PC-3 (cell line): ENCODE measurements at regions not wholly inside any gene's neighbourhood (a gene's known extent, or its start where the extent isn't known, plus 50 kb on each side); places are given as distances from the start of the nearest gene placed in this dataset.

Experiments
- ATAC-seq: fragments of 200-7000 bp; cut with Tn5 transposase; 2 replicates; pipeline ENCODE4 v1.9.1; 2020; ENCODE audit warnings: mild to moderate bottlenecking, moderate library complexity
- BruUV-seq: library from RNA; stranded (reverse); fragments of 400-500 nt; replicated peaks from 2 replicates; lab custom pipeline; 2021; lab: Mats Ljungman, UMichigan
- CTCF ChIA-PET: fragments of 300-600 bp; sonication (Branson Sonifier 250); formaldehyde crosslinking; loops from one replicate; lab custom pipeline; 2022; ENCODE audit warnings: antibody characterized with exemption; lab: Charles Lee
- POLR2A ChIA-PET: fragments of 300-600 bp; sonication (Branson Sonifier 250); formaldehyde crosslinking; loops from one replicate; lab custom pipeline; 2022; ENCODE audit warnings: antibody characterized with exemption; ENCODE audit not compliant: unreplicated experiment; lab: Charles Lee
- DNase-seq: peaks from one replicate; pipeline ENCODE4 v3.0.0-alpha.2; 2015
- H2AFZ ChIP-seq: fragments of 300-600 bp; sonication (generic); 2 replicates; pipeline ENCODE4 v1.6.0; 2016; ENCODE audit warnings: antibody characterized with exemption, low read length
- H3F3A ChIP-seq: fragments of 300-600 bp; sonication (generic); one replicate; pipeline ENCODE4 v1.6.0; 2017; ENCODE audit warnings: antibody characterized with exemption, low read length, control low read depth, mild to moderate bottlenecking; ENCODE audit not compliant: unreplicated experiment
- H3K27ac ChIP-seq: fragments of 300-600 bp; sonication (generic); 2 replicates; pipeline ENCODE4 v1.5.1; 2016; ENCODE audit warnings: mild to moderate bottlenecking, low read length
- H3K27me3 ChIP-seq: fragments of 300-600 bp; sonication (generic); 2 replicates; pipeline ENCODE4 v1.6.1; 2016; ENCODE audit warnings: low read length, mixed read lengths
- H3K36me3 ChIP-seq: fragments of 300-600 bp; sonication (generic); 2 replicates; pipeline ENCODE4 v1.6.1; 2016; ENCODE audit warnings: low read depth, mixed run types, low read length, mixed read lengths
- H3K4me1 ChIP-seq: fragments of 300-600 bp; sonication (generic); 2 replicates; pipeline ENCODE4 v1.5.1; 2016; ENCODE audit warnings: low read length; ENCODE audit not compliant: insufficient read depth
- H3K4me2 ChIP-seq: fragments of 300-600 bp; sonication (generic); 2 replicates; pipeline ENCODE4 v1.6.0; 2016; ENCODE audit warnings: low read length
- H3K4me3 ChIP-seq: fragments of 300-600 bp; sonication (generic); 2 replicates; pipeline ENCODE4 v1.5.1; 2016; ENCODE audit warnings: mild to moderate bottlenecking, low read length, mixed read lengths
- H3K79me2 ChIP-seq: fragments of 300-600 bp; sonication (generic); 2 replicates; pipeline ENCODE4 v1.6.1; 2017; ENCODE audit warnings: low read length, mixed read lengths
- H3K9ac ChIP-seq: fragments of 300-600 bp; sonication (generic); 2 replicates; pipeline ENCODE4 v1.6.0; 2016; ENCODE audit warnings: mild to moderate bottlenecking, low read length
- H3K9me2 ChIP-seq: fragments of 300-600 bp; sonication (generic); replicated peaks from 2 replicates; pipeline ENCODE4 v1.6.1; 2016; ENCODE audit warnings: mixed run types, low read length, mixed read lengths
- H3K9me3 ChIP-seq: fragments of 300-600 bp; sonication (generic); 2 replicates; pipeline ENCODE4 v1.6.1; 2016; ENCODE audit warnings: low read length, mixed read lengths
- H4K20me1 ChIP-seq: fragments of 300-600 bp; sonication (generic); 2 replicates; pipeline ENCODE4 v1.6.1; 2016; ENCODE audit warnings: low read length, mixed read lengths
- CTCF ChIP-seq: fragments of 300-600 bp; sonication (generic); conservative IDR thresholded peaks from 2 replicates; pipeline ENCODE4 v1.5.1; 2017; ENCODE audit warnings: antibody characterized with exemption, low read depth, mild to moderate bottlenecking, low read length
- EZH2 ChIP-seq: fragments of 300-600 bp; sonication (generic); IDR thresholded peaks from one replicate; pipeline ENCODE4 v1.6.1; 2017; ENCODE audit warnings: antibody characterized with exemption, mild to moderate bottlenecking, low read length; ENCODE audit not compliant: unreplicated experiment
- EZH2phosphoT487 ChIP-seq: fragments of 300-600 bp; sonication (generic); IDR thresholded peaks from 2 replicates; pipeline ENCODE4 v1.6.1; 2018; ENCODE audit warnings: mild to moderate bottlenecking, antibody characterized with exemption, low read length, borderline replicate concordance
- intact Hi-C: fragments of 100-400 bp; cut with micrococcal nuclease; formaldehyde crosslinking; loops from 2 replicates; pipeline ENCODE4 v1.9.0; 2023

GRCh38 chr18:61198486-61198885 is 134.7 kb upstream of the CDH20 start:
- BruUV-seq: no TSS peak
- H3K9ac ChIP-seq: no peak overlapping the region
- no peaks in the 10 kb centered on the region for H3K79me2 ChIP-seq
- H3K4me3 ChIP-seq: no peak overlapping the region
- no peaks in the 10 kb centered on the region for H3K4me1 ChIP-seq
- H4K20me1 ChIP-seq: no peaks in the 10 kb centered on the region
- DNase-seq: no peak
- intact Hi-C loops: no loop called here
- CTCF ChIA-PET: no interaction called here
- no peak overlapping the region for H3K4me2 ChIP-seq
- TF ChIP-seq EZH2phosphoT487 (no peak), CTCF (no peak), EZH2 (no peak)
- H3K9me2 ChIP-seq: no peaks in the 10 kb centered on the region
- H3K36me3 ChIP-seq: no peaks in the 10 kb centered on the region
- H3K27ac ChIP-seq: no peak overlapping the region
- H3K27me3 ChIP-seq: peaks cover 5% of the 10 kb centered on the region; the same call in 1 of the 2 replicates
- POLR2A ChIA-PET: no interaction called here
- no peaks in the 10 kb centered on the region for H3F3A ChIP-seq
- no peak for ATAC-seq
- H3K9me3 ChIP-seq: no peaks in the 10 kb centered on the region
- no peak overlapping the region for H2AFZ ChIP-seq

GRCh38 chr18:61199171-61199848 is 133.9 kb upstream of the CDH20 start:
- Histone ChIP-seq H3K36me3 (no peaks in the 10 kb centered on the region), H3K9ac (no peak overlapping the region), H2AFZ (no peak overlapping the region), H3K27ac (no peak overlapping the region), H3K9me2 (no peaks in the 10 kb centered on the region), H3K4me1 (no peaks in the 10 kb centered on the region), H3K4me2 (no peak overlapping the region), H3K79me2 (no peaks in the 10 kb centered on the region), H3K27me3 (peaks cover 5% of the 10 kb centered on the region; the same call in 1 of the 2 replicates), H4K20me1 (no peaks in the 10 kb centered on the region), H3F3A (no peaks in the 10 kb centered on the region), H3K9me3 (no peaks in the 10 kb centered on the region), H3K4me3 (no peak overlapping the region)
- ChIA-PET POLR2A (no interaction called here), CTCF (no interaction called here)
- ATAC-seq: no peak
- intact Hi-C loops: no loop called here
- no TSS peak for BruUV-seq
- TF ChIP-seq EZH2phosphoT487: no peak
- no peak for TF ChIP-seq CTCF
- TF ChIP-seq EZH2: no peak
- no peak for DNase-seq

GRCh38 chr18:61201511-61201910 is 131.7 kb upstream of the CDH20 start:
- DNase-seq (no peak), ATAC-seq (no peak)
- Histone ChIP-seq H3K36me3 (no peaks in the 10 kb centered on the region), H3K27me3 (peaks cover 5% of the 10 kb centered on the region; the same call in 1 of the 2 replicates), H3K4me3 (no peak overlapping the region), H3K9me3 (no peaks in the 10 kb centered on the region), H3K79me2 (no peaks in the 10 kb centered on the region), H3K9me2 (no peaks in the 10 kb centered on the region), H4K20me1 (no peaks in the 10 kb centered on the region), H3K9ac (no peak overlapping the region), H3F3A (no peaks in the 10 kb centered on the region), H3K4me1 (no peaks in the 10 kb centered on the region), H3K4me2 (no peak overlapping the region), H2AFZ (no peak overlapping the region), H3K27ac (no peak overlapping the region)
- no peak for TF ChIP-seq EZH2phosphoT487
- no peak for TF ChIP-seq EZH2
- no peak for TF ChIP-seq CTCF
- ChIA-PET CTCF (no interaction called here), POLR2A (no interaction called here)
- intact Hi-C loops: no loop called here
- BruUV-seq: no TSS peak
